HG03520 (cell line): ENCODE measurements at regions not wholly inside any gene's neighbourhood (a gene's known extent, or its start where the extent isn't known, plus 50 kb on each side); places are given as distances from the start of the nearest gene placed in this dataset.
"Not testable (repeated sequence)": the region's sequence is repeated elsewhere in the genome, so short reads cannot be mapped to it uniquely, and the experiment has no call there.

Experiments
- ATAC-seq: cut with Tn5 transposase; IDR thresholded peaks from one replicate; pipeline ENCODE4 v1.9.1; 2021; ENCODE audit warnings: mild to moderate bottlenecking, moderate library complexity; ENCODE audit not compliant: unreplicated experiment

GRCh38 chr10:46792657-46793357 lies 118.4 kb upstream of the PTPN20 start:
- not testable (repeated sequence) for ATAC-seq

DNA sequence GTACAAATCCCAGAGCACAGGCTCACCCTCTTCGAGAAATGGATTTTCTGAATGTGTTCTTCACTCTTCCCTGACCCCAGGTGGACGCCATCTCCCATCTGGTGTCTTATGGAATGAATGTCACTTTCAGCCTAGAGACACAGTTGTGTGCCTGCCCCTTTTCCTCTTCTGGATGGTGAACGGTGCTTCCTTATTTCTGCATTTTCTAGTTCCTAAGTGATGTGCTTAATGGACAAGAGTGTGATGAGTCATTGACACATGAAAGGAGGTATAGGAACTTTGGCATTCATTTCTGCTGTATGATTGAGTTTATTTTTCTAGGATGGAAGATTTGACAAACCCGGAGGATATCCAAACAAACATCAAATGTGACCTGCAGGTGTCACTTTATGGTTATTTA lies 114.9 kb upstream of the PTPN20 start:
- not testable (repeated sequence) for ATAC-seq

DNA sequence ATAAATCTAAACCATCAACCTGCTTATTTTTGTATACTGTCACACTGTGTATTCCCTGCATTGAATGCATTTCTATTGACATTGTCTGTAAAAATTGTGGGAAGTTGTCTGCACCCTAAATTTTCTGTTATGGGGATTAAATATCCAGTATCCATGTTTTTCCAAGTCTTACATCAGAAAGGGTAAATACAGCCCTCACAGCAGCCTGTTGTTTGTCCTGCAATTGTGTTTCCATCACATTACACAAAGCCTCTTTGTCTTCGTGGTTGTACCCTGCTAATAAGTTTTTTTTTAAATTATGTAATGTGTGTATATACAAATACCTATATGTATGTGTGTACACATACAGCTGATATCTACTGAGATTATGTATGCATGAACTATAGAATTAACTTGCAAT lies 109.2 kb upstream of the PTPN20 start:
- ATAC-seq, result not testable (repeated sequence)

- not testable (repeated sequence) for ATAC-seq
Measured at GRCh38 chr10:46803082-46803481, 108.1 kb upstream of the PTPN20 start.

GRCh38 chr10:46810222-46810621 lies 101.0 kb upstream of the PTPN20 start:
- ATAC-seq, result not testable (repeated sequence)

DNA sequence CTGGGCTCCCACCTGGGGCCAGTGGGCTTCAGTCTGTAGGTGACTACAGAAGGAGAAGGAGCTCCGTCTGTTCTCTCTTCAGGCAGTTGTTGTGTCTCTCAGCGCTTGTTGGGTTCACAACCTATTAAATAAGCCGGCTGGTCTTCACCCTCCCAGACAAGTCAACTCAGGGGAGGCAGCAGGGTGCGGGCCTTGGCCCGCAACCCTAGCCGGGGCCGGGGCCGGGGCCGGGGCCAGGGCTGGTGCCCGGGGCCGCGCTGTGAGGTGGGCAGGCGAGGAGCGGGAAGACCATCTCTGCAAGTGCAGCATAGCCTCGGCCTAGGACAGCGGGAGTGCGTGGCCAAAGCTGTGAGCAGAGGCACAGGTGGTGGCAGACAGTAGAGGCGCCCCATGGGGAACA lies 95.1 kb upstream of the PTPN20 start:
- ATAC-seq, result not testable (repeated sequence)

GRCh38 chr10:46840393-46841050 lies 70.7 kb upstream of the PTPN20 start:
- ATAC-seq, result not testable (repeated sequence)

- ATAC-seq, result not testable (repeated sequence)
Measured at GRCh38 chr10:46841051-46841593, 70.1 kb upstream of the PTPN20 start.

- ATAC-seq, result not testable (repeated sequence)
Measured at GRCh38 chr10:46845194-46845593, 66.0 kb upstream of the PTPN20 start.

- not testable (repeated sequence) for ATAC-seq
Measured at GRCh38 chr10:46845640-46846039, 65.6 kb upstream of the PTPN20 start.

DNA sequence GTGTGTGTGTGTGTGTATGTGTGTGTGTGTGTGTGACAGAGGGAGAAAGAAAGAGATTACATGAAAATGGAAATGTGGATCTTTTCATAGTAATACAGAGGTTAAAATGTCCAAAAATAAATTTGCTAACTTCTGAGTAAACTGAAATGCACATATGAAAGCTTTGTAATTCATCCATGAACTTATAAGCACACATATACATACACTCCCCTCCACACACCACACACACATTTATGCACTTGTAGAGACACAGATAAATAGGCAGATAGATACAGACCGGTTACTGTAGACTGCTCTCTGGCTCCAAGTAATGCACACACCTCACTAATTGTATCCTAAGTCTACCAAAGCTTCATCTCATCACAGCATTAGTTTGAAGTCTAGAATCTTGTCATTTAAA lies 50.5 kb upstream of the PTPN20 start:
- not testable (repeated sequence) for ATAC-seq
